Stimulated activated CD8-positive, alpha-beta memory T cell treated with anti-CD3 and anti-CD28 coated beads, Interleukin-7, amount 100 ng/mL, for 4 hours (primary cell): ENCODE measurements at regions not wholly inside any gene's neighbourhood (a gene's known extent, or its start where the extent isn't known, plus 50 kb on each side); places are given as distances from the start of the nearest gene placed in this dataset.

Experiments used
- DNase-seq, 2 donors: peaks; one replicate each; pipeline ENCODE4 v3.0.0-alpha.2; 2020; ENCODE audit warnings: low read depth in 2 of 2

DNA sequence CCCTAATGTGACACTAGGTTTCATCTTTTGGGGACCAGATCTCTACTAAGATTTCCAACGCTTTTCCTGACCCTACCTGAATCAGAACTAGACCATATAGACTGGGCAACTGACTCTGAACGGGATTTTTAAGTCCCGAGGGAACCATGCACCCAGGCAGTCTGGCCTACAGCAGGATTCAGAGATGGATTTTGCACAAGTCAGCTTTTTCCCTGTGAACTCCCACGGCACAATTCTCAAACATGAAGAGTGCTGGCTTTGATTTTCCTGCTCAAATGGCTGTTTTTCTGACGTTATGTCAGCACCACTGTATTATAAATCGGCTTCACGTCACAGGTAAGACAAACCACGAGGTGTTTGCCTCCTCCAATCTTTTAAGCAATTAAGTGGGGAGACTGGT is 409.1 kb downstream of the TCERG1L start:
- DNase-seq: no peak

DNA sequence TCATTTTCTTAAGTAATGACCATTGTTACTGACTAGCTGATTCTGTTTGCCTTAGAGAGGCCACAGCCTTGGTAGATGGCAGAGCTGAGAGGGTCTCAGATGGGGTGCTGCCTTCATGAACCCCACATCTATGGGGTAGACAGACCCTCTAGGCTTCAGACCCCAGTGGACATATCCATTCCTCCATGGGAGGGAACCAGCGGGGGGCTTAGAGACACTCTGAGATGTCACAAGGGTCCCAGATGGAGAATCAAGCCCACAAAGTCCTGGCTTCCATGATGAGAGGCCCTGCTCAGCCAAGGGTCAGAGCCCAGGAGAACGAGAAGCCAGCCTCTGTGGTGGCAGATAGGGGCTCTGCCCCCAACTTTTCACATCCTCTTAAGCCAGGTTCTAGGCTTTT is 408.6 kb downstream of the TCERG1L start:
- no peak for DNase-seq

DNA sequence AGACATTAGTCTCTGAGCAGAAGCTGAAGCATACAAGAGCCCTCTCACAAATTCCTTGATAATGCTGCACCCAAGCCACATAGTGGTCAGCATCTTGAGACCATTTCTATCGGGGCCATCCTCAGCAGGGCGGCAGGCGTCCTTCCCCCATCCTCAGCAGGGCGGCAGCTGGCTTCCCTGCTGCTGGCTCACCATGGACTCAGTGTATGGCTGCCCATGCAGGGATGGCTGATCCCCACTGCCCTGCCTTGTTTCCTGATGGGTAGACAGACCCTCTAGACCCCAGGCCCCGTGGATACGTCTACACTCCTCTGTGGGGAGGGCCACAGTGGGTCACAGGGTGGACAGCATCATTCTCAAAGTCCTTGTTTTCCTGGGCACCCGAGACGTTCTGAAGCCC is 406.8 kb downstream of the TCERG1L start:
- no peak for DNase-seq

DNA sequence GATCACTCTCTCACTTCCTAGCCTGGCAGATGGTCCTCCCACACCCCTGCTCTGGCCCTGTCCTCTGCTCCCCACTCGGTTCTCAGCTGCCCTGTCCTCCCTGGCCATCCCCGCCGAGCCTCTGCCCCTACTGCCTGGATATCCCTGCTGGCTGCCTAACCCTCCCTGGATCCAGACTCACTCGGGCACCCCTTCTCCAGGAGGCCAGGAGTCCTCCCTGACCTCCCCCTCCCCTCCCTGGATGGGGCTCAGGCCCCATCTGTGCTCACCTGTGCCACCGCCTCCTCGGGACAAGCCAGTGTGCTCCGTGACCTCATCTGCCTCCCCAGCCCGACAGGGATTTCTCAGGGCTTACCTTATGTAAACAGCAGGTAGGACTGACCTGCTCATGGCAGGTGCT is 406.1 kb downstream of the TCERG1L start:
- no peak for DNase-seq

DNA sequence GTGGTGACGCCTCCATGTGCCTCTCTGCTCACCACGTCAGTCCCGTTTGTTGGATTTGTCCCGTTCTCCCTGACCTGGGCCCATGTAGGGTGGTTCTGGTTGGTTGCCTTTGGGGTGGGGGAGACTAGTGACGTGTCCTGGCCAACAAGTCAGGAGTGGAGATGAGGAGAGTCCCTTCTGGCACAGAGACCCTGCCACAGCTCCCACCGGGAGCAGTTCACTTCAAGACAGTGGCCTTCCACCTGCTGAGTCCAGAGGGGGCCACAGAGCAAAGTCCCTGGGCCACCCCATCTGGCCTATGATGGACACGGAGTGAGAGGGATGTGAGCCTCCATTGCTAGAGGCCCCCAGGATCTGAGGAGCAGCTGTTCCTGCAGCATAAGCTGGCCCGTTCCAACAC is 405.6 kb downstream of the TCERG1L start:
- DNase-seq: no peak

DNA sequence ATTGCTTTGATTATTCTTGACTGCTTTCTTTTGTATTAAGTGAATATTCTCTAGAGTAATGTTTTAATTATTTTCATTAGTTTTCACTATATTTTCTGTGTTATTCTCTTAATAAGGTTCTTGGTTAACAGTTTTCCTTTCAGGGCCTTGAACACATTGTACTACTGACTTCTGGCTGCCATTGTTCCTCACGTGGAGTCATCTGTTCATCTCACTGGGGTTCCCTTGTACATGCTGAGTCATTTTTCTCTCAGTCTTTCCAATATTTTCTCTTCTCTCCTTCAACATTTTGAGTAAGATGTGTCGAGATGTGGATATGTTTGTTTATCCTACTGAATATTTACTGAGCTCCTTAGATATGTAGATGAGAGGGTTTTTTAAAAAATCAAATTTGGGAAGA is 400.7 kb downstream of the TCERG1L start:
- no peak for DNase-seq

DNA sequence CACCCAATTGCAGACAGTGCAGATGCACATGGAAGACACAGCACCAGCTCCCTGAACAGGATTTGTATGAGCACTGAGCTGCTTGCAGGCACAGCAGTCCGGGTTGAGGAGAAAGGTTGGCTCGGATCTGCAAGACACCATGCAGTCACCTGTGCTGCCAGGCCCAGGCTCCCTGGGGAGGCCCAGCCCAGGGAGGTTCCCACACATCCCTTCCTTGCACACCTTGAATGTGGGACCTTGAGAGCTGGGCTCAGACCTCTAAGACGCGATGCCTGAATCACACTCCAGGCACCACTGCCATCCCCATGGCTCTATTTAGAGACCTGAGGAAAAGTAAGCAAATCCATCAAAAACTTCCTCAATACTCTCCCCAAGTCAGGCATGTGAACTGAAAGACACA is 397.7 kb downstream of the TCERG1L start:
- DNase-seq: no peak

DNA sequence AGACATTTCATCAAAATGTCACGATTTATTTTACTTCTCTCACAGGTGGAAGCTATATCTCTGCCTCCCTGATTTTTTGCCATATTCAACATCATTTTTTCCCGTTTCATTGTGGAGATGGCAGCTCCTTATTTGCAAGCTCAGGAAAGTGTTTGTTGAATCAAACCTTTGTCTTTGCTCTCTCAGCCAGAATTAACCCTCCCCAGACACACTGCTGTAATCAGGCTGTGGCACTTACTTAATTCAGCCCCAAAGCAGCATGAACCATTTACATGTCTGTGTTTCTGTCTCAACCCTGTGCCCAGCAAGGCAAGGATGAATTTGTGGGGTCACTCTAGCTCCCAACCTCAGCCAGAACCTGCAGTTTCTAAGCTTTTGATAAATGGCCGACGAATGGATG is 397.2 kb downstream of the TCERG1L start:
- no peak for DNase-seq

DNA sequence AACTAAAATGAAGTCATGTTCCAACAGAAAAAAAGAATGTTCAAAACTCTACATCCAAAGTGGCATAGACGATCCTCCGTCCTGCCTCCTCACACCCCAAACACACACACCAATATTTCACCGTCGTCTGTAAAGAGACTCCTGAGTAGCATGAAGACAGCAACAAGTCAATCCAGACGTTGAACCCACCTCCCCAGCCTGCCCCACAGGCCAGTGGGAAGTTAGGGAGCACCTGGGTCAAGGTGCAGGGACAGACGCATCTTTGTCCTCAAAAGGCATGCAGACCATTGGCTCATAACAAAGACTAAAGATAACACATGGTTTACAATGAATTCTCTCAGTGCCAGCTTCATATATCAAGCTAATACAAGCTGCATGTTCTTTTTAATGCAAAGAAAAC is 396.5 kb downstream of the TCERG1L start:
- no peak for DNase-seq

DNA sequence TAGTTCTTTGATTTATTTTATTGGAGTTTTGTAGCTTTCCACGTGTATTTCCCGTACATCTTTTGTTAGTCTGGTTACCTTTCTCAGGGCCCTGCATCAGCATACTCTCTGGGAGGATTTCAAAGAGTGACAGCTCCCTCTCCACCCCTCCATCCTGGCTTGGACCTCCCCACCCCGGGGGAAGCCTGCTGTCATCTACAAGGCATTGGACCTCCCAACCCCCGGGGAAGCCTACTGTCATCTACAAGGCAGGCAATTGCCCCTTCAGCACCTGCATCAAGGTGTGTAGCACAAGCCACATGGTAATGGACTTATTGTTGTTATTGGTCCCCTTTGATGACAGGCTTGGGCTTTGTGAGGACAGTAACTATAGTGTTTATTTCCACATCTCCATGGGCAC is 390.1 kb downstream of the TCERG1L start:
- no peak for DNase-seq

DNA sequence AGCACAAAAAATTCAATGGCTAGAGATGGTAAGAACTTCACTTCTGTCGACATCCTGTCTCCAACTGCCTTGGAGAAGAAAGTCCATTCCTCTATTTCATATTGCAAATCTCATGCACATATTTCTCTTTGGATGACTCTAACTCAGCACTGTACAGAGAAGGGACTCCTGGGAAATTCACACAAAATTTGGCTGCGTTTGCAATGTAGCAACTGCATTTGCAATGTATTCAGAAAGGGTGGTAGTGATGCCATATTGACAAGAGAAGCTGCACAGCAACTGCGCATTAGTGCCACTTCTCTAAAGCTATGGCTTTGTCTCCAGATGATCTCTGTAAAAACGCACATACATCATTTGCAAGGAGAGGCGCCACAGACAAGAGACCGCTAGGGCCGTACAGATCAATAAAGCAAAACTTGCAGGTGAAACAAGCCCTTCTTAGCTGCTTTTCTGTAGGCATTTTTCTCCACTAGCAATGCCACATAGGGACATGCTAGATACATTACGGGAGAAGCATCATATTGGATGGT is 389.5 kb downstream of the TCERG1L start:
- DNase-seq: no peak

DNA sequence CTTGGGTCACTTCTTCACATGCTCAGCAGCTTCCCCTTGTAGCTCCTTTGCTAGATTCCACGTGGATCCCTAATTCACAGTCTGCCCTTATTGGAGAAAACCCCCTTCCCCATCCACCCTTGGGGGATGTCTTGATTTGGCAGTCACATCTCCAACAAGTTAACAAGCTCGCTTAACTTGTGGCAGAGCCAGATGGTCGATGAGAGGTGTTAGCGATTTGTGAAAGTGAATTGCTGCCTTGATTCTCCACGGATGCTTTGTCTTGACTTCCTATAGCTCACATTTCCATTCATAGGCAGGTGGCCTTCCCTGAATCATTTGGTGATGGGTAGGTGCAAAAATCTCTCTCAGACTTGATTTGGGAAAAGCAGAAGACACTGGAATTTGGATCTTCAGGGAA is 387.9 kb downstream of the TCERG1L start:
- no peak for DNase-seq

DNA sequence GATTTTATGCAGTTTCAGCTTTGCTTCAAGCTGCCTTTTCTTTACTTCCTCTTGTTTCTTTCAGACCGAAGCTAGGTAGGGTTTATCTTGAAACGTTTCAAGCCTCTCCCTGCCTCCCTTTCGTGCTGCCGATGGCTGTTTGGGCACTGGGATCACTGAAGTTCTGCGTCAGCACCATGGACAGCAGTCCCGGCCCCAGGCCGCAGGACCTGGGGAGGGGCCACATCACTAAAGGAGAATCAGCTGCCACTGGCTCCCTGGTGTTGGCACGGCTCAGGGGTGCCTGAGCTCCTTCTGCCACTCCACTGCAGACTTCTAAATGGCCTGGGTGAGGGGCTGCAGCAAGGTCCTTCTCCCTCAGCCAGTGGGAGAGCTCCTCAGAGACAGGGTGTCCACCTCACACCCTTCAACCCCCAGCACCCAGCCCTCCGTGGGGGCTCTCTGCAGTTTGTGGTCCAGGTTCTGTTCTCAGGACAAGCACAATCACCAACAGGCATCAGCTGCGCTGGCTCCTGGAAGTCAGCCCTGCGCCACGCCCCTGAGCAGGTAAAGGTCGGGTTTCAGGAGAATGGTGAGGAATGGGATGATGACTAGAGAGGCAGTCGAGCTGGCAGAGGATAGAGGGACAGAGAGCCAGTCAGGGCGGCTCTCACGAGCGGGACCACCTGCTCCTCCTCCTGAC is 387.2 kb downstream of the TCERG1L start:
- no peak for DNase-seq

DNA sequence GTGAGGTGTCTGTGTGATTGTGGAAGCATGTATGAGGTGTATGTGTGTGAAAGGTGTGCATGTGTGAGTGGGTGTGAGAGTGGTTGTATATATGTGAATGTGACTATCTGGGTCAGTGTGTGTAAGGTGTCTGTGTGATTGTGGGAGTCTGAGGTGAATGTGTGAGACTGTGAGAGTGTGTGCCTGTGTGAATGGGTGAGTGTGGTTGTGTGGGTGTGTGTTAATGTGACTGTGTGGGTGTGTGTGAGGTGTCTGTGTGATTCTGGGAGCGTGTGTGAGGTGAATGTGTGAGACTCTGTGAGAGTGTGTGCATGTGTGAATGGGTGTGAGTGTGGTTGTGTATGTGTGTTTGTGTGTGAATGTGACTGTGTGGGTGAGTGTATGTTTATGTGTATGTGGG is 385.1 kb downstream of the TCERG1L start:
- DNase-seq: no peak

DNA sequence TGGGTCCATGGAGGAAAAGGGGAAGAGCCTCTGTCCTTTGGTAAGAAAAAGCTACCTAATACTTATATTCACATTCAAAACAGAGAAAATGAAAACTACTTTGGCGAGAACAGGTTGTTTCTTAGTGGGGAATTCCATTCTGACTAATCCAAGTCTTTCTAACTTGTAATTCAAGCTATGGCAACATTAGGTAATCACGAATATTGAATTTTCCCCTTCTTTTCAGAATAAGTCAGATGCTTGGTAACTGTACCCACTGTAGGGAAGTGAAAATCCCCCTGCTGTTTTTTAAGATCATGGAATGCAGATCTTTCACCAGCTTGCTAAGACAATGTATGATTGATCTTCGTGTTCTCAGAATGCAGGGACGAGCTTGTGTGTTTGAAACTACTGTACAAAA is 384.4 kb downstream of the TCERG1L start:
- DNase-seq: no peak

DNA sequence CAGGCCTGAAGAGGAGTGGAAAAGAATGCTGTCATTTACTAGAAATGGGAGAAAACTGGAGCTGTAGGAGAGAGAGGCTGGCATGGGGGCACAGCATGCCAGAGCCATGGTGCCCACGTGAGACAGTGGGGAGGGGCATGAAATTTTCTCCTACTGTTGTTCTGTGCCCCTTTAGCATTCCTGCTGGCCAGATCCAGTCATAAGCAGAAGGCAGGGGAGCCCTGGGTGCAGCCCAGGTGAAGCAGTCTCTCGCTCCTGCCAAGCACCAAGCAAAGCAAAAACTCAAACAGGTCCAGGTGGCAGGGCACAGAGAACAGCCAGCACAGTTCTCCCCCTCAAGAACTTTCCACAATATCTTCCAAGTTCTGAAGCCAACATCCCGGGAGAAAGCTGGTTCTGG is 383.2 kb downstream of the TCERG1L start:
- no peak for DNase-seq

DNA sequence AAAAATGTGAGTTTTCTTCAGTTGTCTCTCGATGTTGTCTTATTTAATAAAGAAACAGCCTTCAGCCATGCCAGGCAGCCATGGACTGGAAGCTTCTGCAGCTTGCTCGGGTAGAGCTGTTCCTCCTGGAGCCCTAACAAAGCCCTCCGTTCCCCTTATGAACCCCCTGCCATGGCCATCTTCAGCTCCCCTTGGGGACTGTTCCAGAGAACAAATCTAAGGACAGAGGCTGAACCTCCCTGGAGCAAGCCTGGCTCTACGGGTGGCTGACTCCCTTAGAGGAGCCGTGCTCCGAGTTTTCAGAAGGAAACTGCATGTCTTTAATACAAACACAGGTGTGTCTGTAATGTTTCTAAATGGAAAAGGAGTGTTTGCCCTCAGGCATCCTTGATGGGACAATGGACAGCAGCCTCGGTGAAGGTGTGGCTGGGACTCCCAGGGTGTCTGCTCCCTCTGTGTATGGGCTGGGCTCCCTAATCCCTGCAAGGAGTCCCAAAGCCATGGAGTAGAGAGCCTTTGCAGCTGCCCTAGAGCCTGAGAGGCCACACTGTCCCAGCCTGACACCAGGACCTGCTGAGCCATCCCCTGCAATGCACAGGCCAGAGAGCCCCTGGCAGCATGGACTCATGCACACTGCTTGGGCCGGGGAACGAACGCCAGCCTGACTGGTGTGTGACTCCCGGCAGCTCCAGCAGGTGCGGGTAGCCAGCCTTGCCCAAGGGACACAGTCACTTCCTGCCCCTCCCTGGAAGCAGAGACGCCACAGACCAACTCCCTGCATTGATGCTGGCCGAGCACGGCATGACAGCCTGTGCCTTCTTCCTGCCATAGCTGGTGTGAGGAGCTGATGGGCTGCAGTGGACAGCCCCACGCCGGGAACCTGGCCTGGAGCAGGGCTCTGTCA is 381.8 kb downstream of the TCERG1L start:
- no peak for DNase-seq

DNA sequence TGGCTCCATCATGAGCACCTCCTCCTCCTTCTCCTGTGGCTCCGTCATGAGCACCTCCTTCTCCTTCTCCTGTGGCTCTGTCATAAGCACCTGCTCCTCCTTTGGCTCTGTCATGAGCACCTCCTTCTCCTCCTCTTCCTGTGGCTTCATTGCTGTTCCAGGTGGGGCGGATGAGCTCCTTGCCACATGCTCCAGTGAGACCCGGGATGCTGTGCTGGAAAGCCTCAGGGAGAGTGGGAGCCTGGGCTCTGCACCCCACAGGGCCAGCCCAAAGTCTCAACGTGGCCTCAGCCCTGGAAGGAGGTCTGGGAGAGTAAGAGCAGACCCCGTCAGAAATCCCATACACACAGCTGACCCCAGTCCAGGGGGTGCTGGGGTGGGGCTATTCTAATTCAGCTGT is 380.7 kb downstream of the TCERG1L start:
- no peak for DNase-seq

DNA sequence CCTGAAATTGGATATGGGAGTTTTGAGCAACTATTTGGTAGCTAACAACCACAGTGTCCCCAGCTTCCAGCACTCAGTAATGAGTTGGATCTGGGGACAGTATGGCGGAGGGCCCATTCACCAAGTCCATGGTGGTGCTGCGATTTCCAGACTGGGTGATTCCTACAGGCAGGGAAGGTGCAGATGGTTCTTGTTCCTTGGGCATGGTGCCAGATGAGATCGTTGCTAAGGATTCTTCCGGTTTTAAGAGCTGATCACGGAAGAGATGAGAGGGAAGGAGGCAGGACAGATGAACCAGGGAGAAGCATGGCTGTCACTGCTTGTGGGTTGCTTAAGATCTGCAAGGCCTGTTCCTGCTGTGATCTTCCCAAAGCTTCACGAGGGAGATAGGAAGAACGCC is 380.3 kb downstream of the TCERG1L start:
- DNase-seq: no peak

DNA sequence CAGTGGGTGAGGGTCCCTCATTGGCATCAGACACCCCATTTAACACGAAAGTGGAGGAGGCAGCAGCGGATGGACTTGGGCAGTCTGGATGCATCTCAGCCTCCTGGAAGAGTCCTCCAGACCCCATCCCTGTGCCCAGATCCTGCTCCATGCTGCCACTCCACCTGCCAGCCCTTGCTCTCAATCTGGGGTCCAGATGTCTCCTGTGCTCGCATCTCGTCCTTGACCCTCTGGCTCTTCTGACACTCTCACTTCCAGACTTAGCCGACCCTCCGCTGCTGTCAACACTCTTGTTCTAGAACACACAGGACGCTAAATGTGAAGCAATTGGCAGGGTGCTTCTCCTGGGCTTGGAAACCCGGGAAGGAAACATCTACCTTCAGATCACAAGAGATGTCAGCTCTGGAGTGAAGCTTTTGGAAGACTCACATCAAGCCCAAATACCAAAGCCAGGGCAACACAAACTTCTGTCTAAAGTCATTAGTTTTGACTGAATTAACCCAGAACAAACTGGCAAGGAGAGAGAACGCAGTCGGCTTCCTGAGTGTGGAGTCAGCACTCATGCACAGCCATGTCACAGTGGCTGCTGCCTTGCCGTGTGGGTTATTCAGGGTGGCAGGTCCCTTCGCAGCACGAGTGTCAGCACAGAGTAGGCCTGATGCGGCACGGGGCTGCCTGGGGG is 379.1 kb downstream of the TCERG1L start:
- no peak for DNase-seq

DNA sequence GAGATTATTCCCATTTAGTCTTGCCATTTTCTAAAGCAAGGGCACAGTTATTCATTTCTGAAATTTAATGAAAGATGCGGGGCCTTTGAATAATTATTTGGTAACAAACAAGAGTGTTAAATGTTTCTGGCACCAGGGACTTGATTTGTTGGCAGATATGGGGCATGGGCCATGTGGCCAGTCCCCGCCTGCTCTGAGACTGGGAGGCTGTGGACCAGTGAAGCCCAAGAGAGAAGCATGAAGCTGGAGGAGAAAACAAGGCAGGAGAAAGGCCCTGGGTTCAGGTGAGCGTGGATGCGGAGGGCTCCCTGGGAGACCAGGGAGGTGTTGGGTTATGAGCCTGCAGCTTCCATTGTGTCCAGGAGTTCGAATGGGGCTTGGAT is 378.5 kb downstream of the TCERG1L start:
- no peak for DNase-seq

DNA sequence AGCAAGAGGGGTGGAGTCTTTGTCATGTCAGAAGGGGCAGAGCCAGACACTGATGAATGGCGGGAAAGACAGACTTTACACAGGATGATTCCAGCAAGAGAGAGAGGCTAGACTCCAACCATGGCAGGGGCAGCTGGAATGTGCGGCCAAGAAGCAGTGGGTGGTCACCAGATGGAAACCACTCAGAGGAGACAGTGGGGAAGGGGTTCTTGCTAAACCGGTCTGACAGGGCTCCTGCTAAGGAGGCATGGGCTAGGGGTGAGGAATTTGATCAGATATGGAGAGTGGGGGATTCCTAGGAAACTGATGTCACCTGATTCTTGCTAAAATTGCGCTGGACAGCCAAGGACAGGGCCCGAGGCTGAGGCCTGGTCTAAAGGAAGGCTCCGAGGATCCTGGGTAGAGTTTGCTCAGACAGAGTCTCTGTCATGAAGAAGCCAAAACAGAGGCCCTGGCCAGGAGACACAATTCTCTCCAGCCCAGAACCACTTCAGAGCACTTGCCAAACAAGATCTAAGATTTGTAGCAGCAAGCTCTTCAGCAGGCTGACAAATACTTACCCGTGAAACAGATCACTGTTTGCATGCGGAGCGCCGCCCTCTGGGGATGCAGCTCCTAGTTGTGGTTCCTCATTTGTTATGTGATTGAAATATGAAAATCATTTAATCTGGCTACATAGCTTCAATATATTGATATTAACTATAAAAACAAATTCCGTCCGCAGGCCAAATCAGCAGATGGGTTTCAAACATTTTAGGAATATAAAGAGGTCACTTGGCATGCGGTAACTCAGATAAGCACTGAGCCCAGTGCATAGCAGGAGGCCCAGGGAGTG is 377.0 kb downstream of the TCERG1L start:
- DNase-seq: no peak
